Peyer's patch (tissue), 4 donors: ENCODE measurements at regions not wholly inside any gene's neighbourhood (a gene's known extent, or its start where the extent isn't known, plus 50 kb on each side); places are given as distances from the start of the nearest gene placed in this dataset.

ENCODE experiments used
- DNase-seq, 3 donors: peaks; one replicate each; pipeline ENCODE4 v3.0.0-alpha.2; 2017 to 2019
- H3K27ac ChIP-seq, 4 donors: fragments of 200-600 bp; sonication (generic); one replicate each; pipeline ENCODE4 v1.5.1; 2016 to 2019
- H3K27me3 ChIP-seq, 2 donors: fragments of 200-600 bp; sonication (generic); one replicate each; pipeline ENCODE4 v1.5.1; 2019
- H3K36me3 ChIP-seq, 3 donors: fragments of 200-600 bp; sonication (generic); one replicate each; pipeline ENCODE4 v1.5.1; 2016 to 2019
- H3K4me1 ChIP-seq, 4 donors: fragments of 200-600 bp; sonication (generic); one replicate each; pipeline ENCODE4 v1.5.1; 2016 to 2019
- H3K4me3 ChIP-seq, 4 donors: fragments of 200-600 bp; sonication (generic); 1 replicate in 3 of 4; 2 replicates in 1 of 4; pipeline ENCODE4 v1.5.1; 2016 to 2019; ENCODE audit warnings: mild to moderate bottlenecking in 1 of 4
- H3K9me3 ChIP-seq, 4 donors: fragments of 200-600 bp; sonication (generic); one replicate each; pipeline ENCODE4 v1.5.1; 2016 to 2019; ENCODE audit warnings: mild to moderate bottlenecking in 1 of 4
- CTCF ChIP-seq, 6 experiments: fragments of 450-650 bp in 4 of 6; fragments of 200-600 bp in 2 of 6; sonication (generic) in 1 of 6; IDR thresholded peaks; one replicate each; pipeline ENCODE4 v1.5.1; 2017 to 2019; ENCODE audit warnings: antibody characterized with exemption in 6 of 6, mild to moderate bottlenecking in 3 of 6, moderate library complexity in 1 of 6
- POLR2A ChIP-seq, 2 donors: fragments of 450-650 bp; IDR thresholded peaks; one replicate each; pipeline ENCODE4 v1.5.1; 2017; ENCODE audit warnings: antibody characterized with exemption in 2 of 2, mild to moderate bottlenecking in 2 of 2, moderate library complexity in 2 of 2

- DNase-seq, result no peak
- no peak overlapping the region for H3K4me3 ChIP-seq
- TF ChIP-seq CTCF (IDR thresholded peaks at IDR 0.05) (no peak), POLR2A (IDR thresholded peaks at IDR 0.05) (no peak)
- H3K27me3 ChIP-seq, result no peaks in the 10 kb centered on the region
- H3K36me3 ChIP-seq, result peaks cover 0 to 25% (median 0%) of the 10 kb centered on the region in 3 donors
- H3K4me1 ChIP-seq, result no peaks in the 10 kb centered on the region
- H3K27ac ChIP-seq, result no peak overlapping the region
- H3K9me3 ChIP-seq, result no peaks in the 10 kb centered on the region
These were observed 155.4 kb downstream of the CRYBB2 start for GRCh38 chr22:25374869-25375268.

- DNase-seq, result no peak
- Histone ChIP-seq H3K9me3 (no peaks in the 10 kb centered on the region), H3K27ac (no peak overlapping the region), H3K27me3 (no peaks in the 10 kb centered on the region), H3K4me3 (no peak overlapping the region), H3K36me3 (peaks cover 0 to 27% (median 0%) of the 10 kb centered on the region in 3 donors), H3K4me1 (no peaks in the 10 kb centered on the region)
- TF ChIP-seq CTCF (IDR thresholded peaks at IDR 0.05) (no peak), POLR2A (IDR thresholded peaks at IDR 0.05) (no peak)
These were observed 156.2 kb downstream of the CRYBB2 start for GRCh38 chr22:25375683-25376082.

- H3K4me1 ChIP-seq, result no peaks in the 10 kb centered on the region
- TF ChIP-seq POLR2A (IDR thresholded peaks at IDR 0.05), result no peak
- no peak for TF ChIP-seq CTCF (IDR thresholded peaks at IDR 0.05)
These were observed 158.3 kb downstream of the CRYBB2 start for GRCh38 chr22:25377699-25378098.

GRCh38 chr22:25380122-25380747 lies 160.8 kb downstream of the CRYBB2 start:
- Histone ChIP-seq H3K4me1 (no peaks in the 10 kb centered on the region), H3K4me3 (no peak overlapping the region), H3K27me3 (no peaks in the 10 kb centered on the region), H3K27ac (no peak overlapping the region), H3K36me3 (peaks cover 0 to 33% (median 0%) of the 10 kb centered on the region in 3 donors), H3K9me3 (no peaks in the 10 kb centered on the region)
- DNase-seq, result peak in 2 of 3 donors; percentile 74 to 75
- TF ChIP-seq CTCF (IDR thresholded peaks at IDR 0.05) (no peak), POLR2A (IDR thresholded peaks at IDR 0.05) (no peak)

More at GRCh38 chr22:25377699-25378098, 158.3 kb downstream of the CRYBB2 start:
- H3K36me3 ChIP-seq, result peaks cover 0 to 33% (median 0%) of the 10 kb centered on the region in 3 donors
- H3K27ac ChIP-seq, result no peak overlapping the region
- H3K4me3 ChIP-seq, result no peak overlapping the region
- DNase-seq, result no peak
- no peaks in the 10 kb centered on the region for H3K9me3 ChIP-seq
- H3K27me3 ChIP-seq, result no peaks in the 10 kb centered on the region

GRCh38 chr22:25382762-25383161 lies 163.3 kb downstream of the CRYBB2 start:
- H3K27ac ChIP-seq, result no peak overlapping the region
- H3K4me3 ChIP-seq, result no peak overlapping the region
- no peaks in the 10 kb centered on the region for H3K9me3 ChIP-seq
- no peak for DNase-seq
- H3K4me1 ChIP-seq, result no peaks in the 10 kb centered on the region
- peaks cover 0 to 26% (median 0%) of the 10 kb centered on the region in 3 donors for H3K36me3 ChIP-seq
- TF ChIP-seq CTCF (IDR thresholded peaks at IDR 0.05) (peak in 1 of 6 experiments; percentile 10), POLR2A (IDR thresholded peaks at IDR 0.05) (no peak)
- no peaks in the 10 kb centered on the region for H3K27me3 ChIP-seq
